GM12891 (cell line): ENCODE measurements at regions not wholly inside any gene's neighbourhood (a gene's known extent, or its start where the extent isn't known, plus 50 kb on each side); places are given as distances from the start of the nearest gene placed in this dataset.

Source experiments
- DNase-seq: peaks from one replicate; pipeline ENCODE4 v3.0.0; 2011; ENCODE audit warnings: low spot score; ENCODE audit not compliant: insufficient read length
- FAIRE-seq: peaks from 2 replicates; lab custom pipeline; 2011; peaks lifted over from hg19 to GRCh38; lab: Jason Lieb, UNC
- PAX5 ChIP-seq: IDR thresholded peaks from 2 replicates; pipeline ENCODE4 v1.6.1; 2011; ENCODE audit warnings: low read length, moderate library complexity, mild to moderate bottlenecking; ENCODE audit not compliant: insufficient read depth, severe bottlenecking
- POLR2A ChIP-seq: IDR thresholded peaks from 2 replicates; pipeline ENCODE4 v1.6.1; 2011; ENCODE audit warnings: low read depth, low read length, control low read depth
- POLR2AphosphoS5 ChIP-seq: IDR thresholded peaks from 2 replicates; pipeline ENCODE4 v1.6.1; 2011; ENCODE audit warnings: low read depth, low read length, control low read depth
- POU2F2 ChIP-seq: IDR thresholded peaks from 2 replicates; pipeline ENCODE4 v1.6.1; 2011; ENCODE audit warnings: low read depth, mild to moderate bottlenecking, control low read depth, low read length, moderate library complexity
- SPI1 ChIP-seq: IDR thresholded peaks from 2 replicates; pipeline ENCODE4 v1.6.1; 2011; ENCODE audit warnings: low read depth, low read length, control low read depth
- TAF1 ChIP-seq: IDR thresholded peaks from 2 replicates; pipeline ENCODE4 v1.6.1; 2011; ENCODE audit warnings: low read depth, low read length, control low read depth

GRCh38 chr12:115223991-115224390 is 540.0 kb upstream of the TBX3 start:
- no peak for DNase-seq
- no peak for FAIRE-seq
- TF ChIP-seq POLR2A (no peak), PAX5 (no peak), POLR2AphosphoS5 (no peak), TAF1 (no peak), POU2F2 (no peak), SPI1 (no peak)

DNA sequence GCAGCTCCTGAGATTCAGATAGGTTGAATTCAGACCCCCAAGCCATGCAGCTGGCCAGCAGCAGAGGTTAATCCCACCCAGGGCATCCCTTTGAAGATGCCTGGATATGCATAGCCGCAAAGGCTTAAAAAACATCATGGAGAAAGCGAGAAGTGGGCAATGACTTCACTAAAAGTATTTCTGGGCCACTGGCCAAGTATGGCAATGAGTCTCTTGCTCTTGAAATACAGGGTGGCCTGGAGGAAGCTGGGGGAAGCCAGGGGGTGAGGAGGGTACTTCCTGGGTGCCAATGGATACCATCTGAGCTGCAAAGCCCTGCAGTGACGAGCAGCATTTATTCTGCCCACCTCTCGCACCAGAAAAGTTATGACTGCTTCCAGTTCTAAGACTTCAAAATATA is 539.3 kb upstream of the TBX3 start:
- no peak for DNase-seq
- no peak for FAIRE-seq
- no peak for TF ChIP-seq POLR2AphosphoS5
- TF ChIP-seq SPI1: no peak
- no peak for TF ChIP-seq TAF1
- no peak for TF ChIP-seq POLR2A
- no peak for TF ChIP-seq PAX5
- TF ChIP-seq POU2F2: no peak

GRCh38 chr12:115222220-115222619 is 538.2 kb upstream of the TBX3 start:
- FAIRE-seq (no peak), DNase-seq (no peak)
- TF ChIP-seq PAX5: no peak
- TF ChIP-seq POLR2AphosphoS5: no peak
- TF ChIP-seq POU2F2: no peak
- no peak for TF ChIP-seq SPI1
- TF ChIP-seq TAF1: no peak
- no peak for TF ChIP-seq POLR2A

- TF ChIP-seq POU2F2: no peak
- no peak for TF ChIP-seq TAF1
- no peak for TF ChIP-seq SPI1
- TF ChIP-seq POLR2AphosphoS5: no peak
- TF ChIP-seq POLR2A: no peak
- TF ChIP-seq PAX5: no peak
- no peak for FAIRE-seq
- no peak for DNase-seq
Observed at GRCh38 chr12:115216301-115216700, 532.3 kb upstream of the TBX3 start.

- DNase-seq (no peak), FAIRE-seq (no peak)
- TF ChIP-seq PAX5 (no peak), TAF1 (no peak), POLR2AphosphoS5 (no peak), SPI1 (no peak), POU2F2 (no peak), POLR2A (no peak)
Observed at GRCh38 chr12:115215544-115215943, 531.6 kb upstream of the TBX3 start.

DNA sequence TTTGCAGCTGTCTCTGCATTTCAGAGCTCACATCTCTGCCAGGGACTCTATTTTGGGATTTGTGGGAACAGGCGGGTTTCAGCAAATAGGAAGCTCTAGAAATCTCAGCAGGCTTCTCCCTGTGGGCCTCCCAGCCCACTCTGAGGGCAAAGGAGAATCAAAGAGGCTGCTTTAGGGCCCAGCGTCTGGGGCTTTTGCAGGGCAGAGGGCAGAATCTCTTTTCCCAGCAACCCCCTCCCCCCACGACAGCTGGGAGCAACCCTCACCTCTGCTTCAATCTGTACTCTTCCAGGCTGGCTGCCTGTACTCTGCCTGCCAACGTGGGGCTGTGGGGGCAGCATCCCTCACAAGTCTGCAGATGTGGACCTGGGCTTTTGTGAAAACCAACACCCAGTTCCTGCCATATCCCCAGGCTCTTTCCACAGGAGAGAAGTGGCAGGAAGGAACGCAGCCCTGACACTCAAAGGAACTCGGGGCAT is 529.6 kb upstream of the TBX3 start:
- no peak for DNase-seq

DNA sequence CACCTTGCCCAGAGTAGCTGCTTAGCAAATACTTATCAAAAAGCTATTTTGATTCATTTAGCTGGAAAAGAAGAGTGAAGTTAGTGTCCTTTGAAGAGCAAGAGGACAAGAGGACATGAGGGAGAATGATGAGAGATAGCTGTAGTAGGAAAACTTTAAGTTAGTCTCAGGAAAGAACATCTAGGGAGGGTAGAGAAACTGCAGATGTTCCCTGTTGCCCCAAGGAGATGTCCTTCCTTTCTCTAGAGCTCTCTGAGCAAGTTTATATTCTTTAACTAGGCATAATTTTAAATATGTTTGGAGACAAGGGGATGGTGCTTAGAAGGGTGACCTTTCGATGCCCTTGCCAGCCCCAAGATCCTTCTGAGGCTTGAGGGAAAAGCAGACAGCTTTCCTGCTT is 529.1 kb upstream of the TBX3 start:
- no peak for DNase-seq
- no peak for FAIRE-seq
- TF ChIP-seq PAX5 (no peak), POU2F2 (no peak), POLR2AphosphoS5 (no peak), SPI1 (no peak), POLR2A (no peak), TAF1 (no peak)

More for the DNA sequence above, 529.6 kb upstream of the TBX3 start:
- TF ChIP-seq PAX5 (no peak), POU2F2 (no peak), TAF1 (no peak), SPI1 (no peak), POLR2A (no peak), POLR2AphosphoS5 (no peak)
- no peak for FAIRE-seq

GRCh38 chr12:115212356-115212755 is 528.4 kb upstream of the TBX3 start:
- FAIRE-seq (no peak), DNase-seq (no peak)
- TF ChIP-seq POLR2AphosphoS5: no peak
- no peak for TF ChIP-seq POU2F2
- TF ChIP-seq POLR2A: no peak
- TF ChIP-seq PAX5: no peak
- TF ChIP-seq SPI1: no peak
- TF ChIP-seq TAF1: no peak

DNA sequence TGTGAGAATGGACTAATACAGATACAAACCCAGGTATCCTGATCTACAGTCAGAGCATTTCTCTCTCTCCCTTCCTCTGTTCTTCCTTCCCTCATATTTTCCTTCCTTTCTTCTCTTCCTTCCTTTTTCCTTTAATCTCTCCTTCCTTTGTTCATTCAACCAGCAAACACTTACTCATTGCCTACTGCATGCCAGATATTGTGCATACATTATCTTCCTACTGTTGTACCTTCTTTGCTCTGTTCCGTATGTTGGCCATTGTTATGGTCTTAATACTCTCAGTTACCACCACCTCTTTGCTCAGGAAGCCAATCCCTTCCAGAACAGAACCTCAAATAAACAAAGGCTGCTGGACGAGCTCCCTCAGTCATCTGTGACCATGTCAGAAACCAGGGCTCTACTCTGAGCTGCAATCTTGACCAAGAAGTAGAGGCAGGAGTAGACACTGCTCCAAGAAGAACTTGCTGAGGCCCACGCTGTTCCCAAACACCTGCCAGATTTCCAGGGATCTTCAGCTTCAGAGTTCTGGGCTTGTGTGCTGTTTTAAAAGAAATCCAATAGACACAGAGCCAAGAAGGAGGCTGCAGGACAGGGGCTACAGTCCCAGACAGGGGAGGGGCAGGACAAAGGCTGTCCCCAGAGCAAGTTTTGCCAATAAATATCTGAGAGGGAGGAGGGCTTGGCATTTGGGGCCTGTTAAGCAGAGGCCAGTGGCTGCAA is 526.7 kb upstream of the TBX3 start:
- no peak for TF ChIP-seq PAX5
- no peak for TF ChIP-seq POLR2A
- no peak for TF ChIP-seq TAF1
- TF ChIP-seq POLR2AphosphoS5: no peak
- no peak for TF ChIP-seq SPI1
- TF ChIP-seq POU2F2: no peak
- FAIRE-seq: no peak

DNA sequence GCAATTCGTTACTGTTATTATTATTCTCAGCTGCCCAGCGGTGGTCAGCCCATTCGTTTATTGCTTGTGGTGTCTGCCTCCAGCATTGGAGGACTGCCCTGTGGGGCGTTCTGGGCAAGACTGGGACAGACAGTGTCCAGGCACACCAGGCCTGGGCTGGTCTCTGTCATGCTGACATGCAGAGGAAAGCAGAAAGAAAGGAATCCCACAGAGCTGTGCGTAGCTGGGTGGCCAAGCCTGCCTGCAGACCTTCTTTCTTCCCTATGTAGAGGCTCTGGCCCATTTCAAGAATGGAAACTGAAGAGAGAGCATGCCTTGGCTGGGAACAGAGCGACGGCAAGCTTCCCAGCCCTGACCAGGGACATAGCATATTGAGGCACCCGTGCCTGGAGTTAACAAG is 525.3 kb upstream of the TBX3 start:
- no peak for TF ChIP-seq SPI1
- no peak for TF ChIP-seq TAF1
- no peak for TF ChIP-seq POLR2A
- DNase-seq: no peak
- FAIRE-seq: no peak

More for the DNA sequence above, 526.7 kb upstream of the TBX3 start:
- DNase-seq: no peak
